DMS153 (cell line): ENCODE measurements at regions not wholly inside any gene's neighbourhood (a gene's known extent, or its start where the extent isn't known, plus 50 kb on each side); places are given as distances from the start of the nearest gene placed in this dataset.
A peak's percentile ranks its signal among the peaks of the same experiment; 100 is the strongest.
"Not testable (repeated sequence)": the region's sequence is repeated elsewhere in the genome, so short reads cannot be mapped to it uniquely, and the experiment has no call there.

Experiments used
- DNase-seq: peaks from one replicate; lab custom pipeline; 2025; lab: John Stamatoyannopoulos, UW

GRCh38 chr6:156688620-156688971, 88.6 kb upstream of the ARID1B start:
- DNase-seq = no peak

- DNase-seq = no peak
Observed at GRCh38 chr6:156687789-156688619, 89.2 kb upstream of the ARID1B start.

- no peak for DNase-seq
Observed at GRCh38 chr6:156686995-156687788, 90.0 kb upstream of the ARID1B start.

GRCh38 chr6:156686301-156686994, 90.7 kb upstream of the ARID1B start:
- DNase-seq = peak; percentile 68

- no peak for DNase-seq
Observed at GRCh38 chr6:156685823-156686222, 91.4 kb upstream of the ARID1B start.

GRCh38 chr6:156683821-156684220, 93.4 kb upstream of the ARID1B start:
- DNase-seq = no peak

- DNase-seq = no peak
Observed at GRCh38 chr6:156676721-156677120, 100.5 kb upstream of the ARID1B start.

GRCh38 chr6:156674197-156674596, 103.0 kb upstream of the ARID1B start:
- DNase-seq = no peak

- DNase-seq = not testable (repeated sequence)
Observed at GRCh38 chr6:156670097-156670496, 107.1 kb upstream of the ARID1B start.

GRCh38 chr6:156662025-156662445, 115.1 kb upstream of the ARID1B start:
- DNase-seq = no peak

- no peak for DNase-seq
Observed at GRCh38 chr6:156660389-156660788, 116.8 kb upstream of the ARID1B start.

GRCh38 chr6:156659822-156660198, 117.4 kb upstream of the ARID1B start:
- no peak for DNase-seq

- DNase-seq = no peak
Observed at GRCh38 chr6:156658966-156659821, 118.0 kb upstream of the ARID1B start.

- DNase-seq = no peak
Observed at GRCh38 chr6:156658186-156658965, 118.8 kb upstream of the ARID1B start.

- no peak for DNase-seq
Observed at GRCh38 chr6:156657296-156657695, 119.9 kb upstream of the ARID1B start.

- DNase-seq = no peak
Observed at GRCh38 chr6:156654919-156655918, 122.0 kb upstream of the ARID1B start.

GRCh38 chr6:156652231-156652750, 124.9 kb upstream of the ARID1B start:
- DNase-seq = no peak

GRCh38 chr6:156651486-156651885, 125.7 kb upstream of the ARID1B start:
- no peak for DNase-seq

- no peak for DNase-seq
Observed at GRCh38 chr6:156650896-156651390, 126.2 kb upstream of the ARID1B start.
